CD4-positive, alpha-beta T cell treated with Interleukin-4 for 1 hour (primary cell): ENCODE measurements at regions not wholly inside any gene's neighbourhood (a gene's known extent, or its start where the extent isn't known, plus 50 kb on each side); places are given as distances from the start of the nearest gene placed in this dataset.
"Not testable (repeated sequence)": the region's sequence is repeated elsewhere in the genome, so short reads cannot be mapped to it uniquely, and the experiment has no call there.

Experiments
- DNase-seq, 2 donors: peaks; one replicate each; pipeline ENCODE4 v3.0.0-alpha.2; 2020 to 2022

DNA sequence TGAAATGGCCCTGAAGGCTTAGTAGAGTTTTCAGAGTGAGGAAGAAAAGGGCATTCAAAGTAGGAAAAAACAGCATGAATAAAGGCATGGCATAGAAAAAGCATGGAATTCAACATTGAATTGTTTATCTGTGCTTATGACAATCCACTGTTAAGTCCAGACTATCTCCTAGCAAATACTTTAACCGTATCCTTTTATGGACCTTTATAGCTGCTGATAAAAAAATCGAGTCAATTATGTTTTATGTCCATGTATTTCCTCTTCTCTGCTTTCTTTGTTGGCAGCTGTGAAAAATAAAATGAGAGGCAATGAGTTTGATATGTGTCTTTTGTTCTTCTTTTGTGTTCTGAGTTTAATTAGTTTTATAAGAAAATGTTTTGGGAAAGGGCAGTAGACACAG, 70.4 kb downstream of the TDRD15 start:
- no peak for DNase-seq

GRCh38 chr2:21194858-21195271, 71.1 kb downstream of the TDRD15 start:
- DNase-seq: no peak

DNA sequence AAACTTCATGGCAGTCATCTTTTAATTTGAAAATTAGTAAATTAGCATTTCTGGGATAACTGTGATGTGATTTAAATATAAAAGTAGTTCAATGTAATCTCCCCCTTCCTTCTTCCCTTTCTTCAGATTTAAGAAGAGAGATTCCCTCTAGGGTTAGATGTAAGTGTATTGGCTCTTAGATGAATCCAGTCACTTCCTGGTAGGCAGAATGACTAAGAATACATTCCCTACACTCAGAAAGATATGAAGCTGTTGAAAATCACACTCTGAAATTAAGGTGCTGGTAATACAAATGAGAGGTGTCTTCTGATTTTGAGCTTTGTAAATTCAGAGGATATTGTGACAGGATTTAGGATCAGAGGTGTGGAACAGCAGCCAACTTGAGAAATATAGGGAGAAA, 71.6 kb downstream of the TDRD15 start:
- DNase-seq: no peak

GRCh38 chr2:21198637-21199036, 74.9 kb downstream of the TDRD15 start:
- no peak for DNase-seq

DNA sequence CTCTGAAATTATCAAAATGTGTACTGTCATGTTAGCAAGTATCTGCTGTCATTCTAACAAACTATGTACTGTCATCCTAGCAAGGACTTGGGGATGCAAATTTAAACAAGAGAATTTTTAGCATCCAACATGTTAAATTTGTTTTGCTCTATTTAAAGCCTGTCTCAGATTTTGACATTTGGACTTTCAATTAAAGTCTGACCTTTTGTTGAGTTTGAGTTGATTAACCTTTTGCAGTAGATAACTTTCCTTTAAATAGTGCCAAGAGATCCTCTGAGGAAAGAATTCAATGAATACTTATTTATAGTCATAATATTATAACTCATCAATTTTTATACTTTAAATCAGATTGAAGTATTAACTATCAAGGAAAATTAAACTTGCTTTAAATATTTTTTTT, 80.2 kb downstream of the TDRD15 start:
- DNase-seq: no peak

GRCh38 chr2:21214085-21214484, 90.3 kb downstream of the TDRD15 start:
- not testable (repeated sequence) for DNase-seq

GRCh38 chr2:21217442-21217841, 93.7 kb downstream of the TDRD15 start:
- DNase-seq: no peak

GRCh38 chr2:21220930-21221329, 97.2 kb downstream of the TDRD15 start:
- DNase-seq: no peak

DNA sequence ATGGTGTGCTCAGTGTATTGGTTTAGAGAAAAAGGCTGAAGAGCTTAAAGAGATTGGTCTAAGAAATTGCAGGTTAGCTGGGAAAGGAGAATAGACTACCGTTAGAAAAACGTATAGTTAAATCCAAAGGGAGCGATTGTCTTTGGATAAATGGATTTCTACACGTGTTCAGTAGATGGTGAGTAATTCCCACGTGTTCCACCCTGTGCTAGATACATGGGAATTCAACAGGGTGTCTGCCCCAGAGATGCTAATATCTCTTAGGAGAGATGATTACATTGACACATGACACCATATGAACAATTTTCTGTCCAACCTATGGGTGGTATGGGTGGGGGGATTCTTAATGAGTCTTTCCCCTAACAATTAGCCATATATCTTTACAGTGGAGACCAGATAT, 99.8 kb downstream of the TDRD15 start:
- no peak for DNase-seq

GRCh38 chr2:21228041-21228895, 104.5 kb downstream of the TDRD15 start:
- no peak for DNase-seq

GRCh38 chr2:21229302-21229701, 105.5 kb downstream of the TDRD15 start:
- no peak for DNase-seq

GRCh38 chr2:21230140-21230539, 106.4 kb downstream of the TDRD15 start:
- DNase-seq: no peak

GRCh38 chr2:21231985-21232384, 108.2 kb downstream of the TDRD15 start:
- no peak for DNase-seq

GRCh38 chr2:21233194-21233593, 109.4 kb downstream of the TDRD15 start:
- DNase-seq: no peak

- no peak for DNase-seq
These were observed 110.2 kb downstream of the TDRD15 start for GRCh38 chr2:21234001-21234400.

GRCh38 chr2:21234464-21235120, 110.8 kb downstream of the TDRD15 start:
- no peak for DNase-seq

DNA sequence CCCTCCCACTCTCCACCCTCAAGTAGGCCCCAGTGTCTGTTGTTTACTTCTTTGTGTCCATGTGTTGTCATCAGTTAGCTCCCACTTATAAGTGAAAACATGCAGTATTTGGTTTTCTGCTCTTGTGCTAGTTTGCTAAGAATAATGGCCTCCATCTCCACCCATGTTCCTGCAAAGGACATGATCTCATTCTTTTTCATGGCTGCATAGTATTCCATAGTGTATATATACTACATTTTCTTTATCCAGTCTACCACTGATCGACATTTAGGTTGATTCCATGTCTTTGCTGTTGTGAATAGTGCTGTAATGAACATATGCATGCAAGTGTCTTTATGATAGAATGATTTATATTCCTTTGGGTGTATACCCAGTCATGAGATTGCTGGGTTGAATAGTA, 116.0 kb downstream of the TDRD15 start:
- DNase-seq: not testable (repeated sequence)

GRCh38 chr2:21244161-21244560, 120.4 kb downstream of the TDRD15 start:
- no peak for DNase-seq

DNA sequence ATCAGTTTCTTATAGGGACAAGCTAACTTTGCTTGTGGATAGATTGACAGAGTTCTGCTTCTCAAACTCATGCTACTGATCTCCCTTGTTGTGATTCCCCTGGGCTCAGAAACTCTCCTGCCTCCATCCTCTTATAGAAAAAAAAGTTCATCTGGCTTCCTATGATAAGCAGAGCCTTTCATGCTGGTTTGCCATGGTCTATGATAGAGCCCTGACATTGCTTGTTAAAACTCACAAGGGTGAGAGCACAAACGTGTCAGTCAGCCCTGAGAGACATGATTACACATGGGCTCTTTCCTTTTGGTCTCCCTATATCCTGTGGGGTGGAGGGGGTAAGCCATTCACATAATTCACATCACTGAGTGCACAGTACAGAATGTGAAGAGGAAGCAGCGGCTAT, 121.8 kb downstream of the TDRD15 start:
- no peak for DNase-seq

GRCh38 chr2:21249367-21249766, 125.6 kb downstream of the TDRD15 start:
- DNase-seq: no peak

GRCh38 chr2:21250673-21251072, 126.9 kb downstream of the TDRD15 start:
- DNase-seq: no peak

- no peak for DNase-seq
These were observed 127.6 kb downstream of the TDRD15 start for GRCh38 chr2:21251216-21251980.

GRCh38 chr2:21253311-21254027, 129.7 kb downstream of the TDRD15 start:
- no peak for DNase-seq
